IMR-90 (cell line): ENCODE measurements at regions not wholly inside any gene's neighbourhood (a gene's known extent, or its start where the extent isn't known, plus 50 kb on each side); places are given as distances from the start of the nearest gene placed in this dataset.

Experiments
- ATAC-seq: fragments of 200-7000 bp; cut with Tn5 transposase; 2 replicates; pipeline ENCODE4 v1.9.1; 2020; ENCODE audit warnings: low read depth, mild to moderate bottlenecking, moderate library complexity
- BruUV-seq: library from RNA; stranded (reverse); fragments of 400-500 nt; replicated peaks from 2 replicates; lab custom pipeline; 2021; lab: Mats Ljungman, UMichigan
- CTCF ChIA-PET: fragments of 300-600 bp; formaldehyde crosslinking; extraction: SDS; loops from one replicate; lab custom pipeline; 2021; ENCODE audit warnings: antibody characterized with exemption; lab: Yijun Ruan, JAX
- POLR2A ChIA-PET: fragments of 300-600 bp; sonication (Branson Sonifier 250); formaldehyde crosslinking; loops from one replicate; lab custom pipeline; 2022; ENCODE audit warnings: antibody characterized with exemption; ENCODE audit not compliant: unreplicated experiment; lab: Charles Lee
- DNase-seq: peaks from one replicate; pipeline ENCODE4 v3.0.0; 2013
- H2AFZ ChIP-seq: replicated peaks from 2 replicates; pipeline ENCODE3; 2013; ENCODE audit warnings: low read length, mild to moderate bottlenecking; ENCODE audit not compliant: poor library complexity
- H2AK5ac ChIP-seq: 2 replicates; pipeline ENCODE4 v1.6.1; 2013; ENCODE audit warnings: low read depth, low read length, inconsistent platforms
- H2AK9ac ChIP-seq: replicated peaks from 2 replicates; pipeline ENCODE3; 2013; ENCODE audit warnings: mild to moderate bottlenecking, low read depth, low read length, moderate library complexity; ENCODE audit not compliant: poor library complexity
- H2BK120ac ChIP-seq: 2 replicates; pipeline ENCODE4 v1.6.1; 2013; ENCODE audit warnings: low read depth, low read length, inconsistent platforms
- H2BK15ac ChIP-seq: 3 replicates; pipeline ENCODE4 v1.6.1; 2013; ENCODE audit warnings: low read depth, low read length, inconsistent platforms
- H2BK20ac ChIP-seq: 2 replicates; pipeline ENCODE4 v1.6.1; 2013; ENCODE audit warnings: low read depth, mild to moderate bottlenecking, inconsistent platforms, low read length, moderate library complexity
- H2BK5ac ChIP-seq: 2 replicates; pipeline ENCODE4 v1.6.1; 2013; ENCODE audit warnings: mild to moderate bottlenecking, low read depth, low read length, inconsistent platforms; ENCODE audit not compliant: poor library complexity, severe bottlenecking
- H3K14ac ChIP-seq: replicated peaks from 2 replicates; pipeline ENCODE4 v1.6.1; 2013; ENCODE audit warnings: low read depth, low read length, inconsistent platforms
- H3K18ac ChIP-seq: 2 replicates; pipeline ENCODE4 v1.6.1; 2013; ENCODE audit warnings: low read depth, low read length, control low read depth
- H3K23ac ChIP-seq: 2 replicates; pipeline ENCODE4 v1.6.1; 2013; ENCODE audit warnings: low read depth, low read length, inconsistent platforms
- H3K27ac ChIP-seq: 2 replicates; pipeline ENCODE4 v1.5.1; 2013; ENCODE audit warnings: mild to moderate bottlenecking, control low read depth, low read length; ENCODE audit not compliant: insufficient read depth
- H3K27me3 ChIP-seq: 2 replicates; pipeline ENCODE4 v1.6.1; 2013; ENCODE audit warnings: low read length; ENCODE audit not compliant: control insufficient read depth, insufficient read depth
- H3K36me3 ChIP-seq: 2 replicates; pipeline ENCODE4 v1.6.1; 2013; ENCODE audit warnings: low read length, mixed read lengths; ENCODE audit not compliant: control insufficient read depth, insufficient read depth
- H3K4ac ChIP-seq: 2 replicates; pipeline ENCODE4 v1.6.1; 2013; ENCODE audit warnings: low read depth, low read length, inconsistent platforms
- H3K4me1 ChIP-seq: 2 replicates; pipeline ENCODE4 v1.6.1; 2013; ENCODE audit warnings: low read length, mixed read lengths; ENCODE audit not compliant: control insufficient read depth, insufficient read depth
- H3K4me2 ChIP-seq: 2 replicates; pipeline ENCODE4 v1.6.1; 2013; ENCODE audit warnings: low read depth, mild to moderate bottlenecking, control low read depth, low read length, moderate library complexity
- H3K4me3 ChIP-seq: 2 replicates; pipeline ENCODE4 v1.5.1; 2013; ENCODE audit warnings: low read depth, mild to moderate bottlenecking, control low read depth, low read length, moderate library complexity; ENCODE audit not compliant: insufficient read depth
- H3K56ac ChIP-seq: 2 replicates; pipeline ENCODE4 v1.6.1; 2013; ENCODE audit warnings: low read length, inconsistent platforms; ENCODE audit not compliant: insufficient read depth; ENCODE audit errors: extremely low read depth
- H3K79me1 ChIP-seq, 2 experiments: 2 replicates each; pipeline ENCODE4 v1.6.1; 2013; ENCODE audit warnings: low read length in 2 of 2, inconsistent platforms in 1 of 2, low read depth in 1 of 2
- H3K9ac ChIP-seq: 2 replicates; pipeline ENCODE4 v1.6.1; 2013; ENCODE audit warnings: low read depth, low read length, control low read depth
- H3K9me1 ChIP-seq: 2 replicates; pipeline ENCODE4 v1.6.1; 2013; ENCODE audit warnings: low read length, inconsistent platforms; ENCODE audit not compliant: insufficient read depth
- H3K9me3 ChIP-seq: 2 replicates; pipeline ENCODE4 v1.6.1; 2013; ENCODE audit warnings: low read length; ENCODE audit not compliant: control insufficient read depth, insufficient read depth
- H4K20me1 ChIP-seq: 2 replicates; pipeline ENCODE4 v1.6.1; 2013; ENCODE audit warnings: low read length, inconsistent platforms; ENCODE audit not compliant: insufficient read depth
- H4K5ac ChIP-seq: 2 replicates; pipeline ENCODE4 v1.6.1; 2013; ENCODE audit warnings: mild to moderate bottlenecking, low read depth, low read length, control low read depth
- H4K8ac ChIP-seq, 2 experiments: 2 replicates each; pipeline ENCODE4 v1.6.1; 2013; ENCODE audit warnings: low read depth in 2 of 2, low read length in 2 of 2, control low read depth in 1 of 2, inconsistent platforms in 1 of 2
- H4K91ac ChIP-seq: 2 replicates; pipeline ENCODE4 v1.6.1; 2013; ENCODE audit warnings: low read depth, low read length, inconsistent platforms; ENCODE audit not compliant: insufficient read depth
- MXI1 ChIP-seq: IDR thresholded peaks from 2 replicates; pipeline ENCODE4 v1.6.1; 2012; ENCODE audit warnings: low read depth, mild to moderate bottlenecking, low read length, moderate library complexity, borderline replicate concordance
- RCOR1 ChIP-seq: IDR thresholded peaks from 2 replicates; pipeline ENCODE4 v1.6.1; 2012; ENCODE audit warnings: mild to moderate bottlenecking, low read length, improper control_type of control experiment; ENCODE audit not compliant: insufficient replicate concordance
- dilution Hi-C: fragments of 300-500 bp; cut with HindIII; formaldehyde crosslinking; loops from one replicate; pipeline ENCODE4 v1.14.3; 2018; ENCODE audit warnings: low sequenced_read_pairs; ENCODE audit not compliant: unreplicated experiment
- in situ Hi-C: fragments of 300-500 bp; cut with MboI; formaldehyde crosslinking; loops from 3 replicates; pipeline ENCODE4 v1.14.3; 2019; ENCODE audit warnings: low sequenced_read_pairs, inconsistent platforms, mixed read lengths
- intact Hi-C: fragments of 100-400 bp; cut with micrococcal nuclease; formaldehyde crosslinking; loops from 2 replicates; pipeline ENCODE4 v1.10.0; 2022

- BruUV-seq = no TSS peak
- Histone ChIP-seq H2AK9ac (no peak overlapping the region), H3K14ac (no peak overlapping the region), H3K4me3 (no peak overlapping the region), H2BK15ac (no peak overlapping the region), H3K4ac (no peak overlapping the region), H4K20me1 (no peaks in the 10 kb centered on the region), H3K9me1 (no peaks in the 10 kb centered on the region), H3K9me3 (peaks cover 22% of the 10 kb centered on the region), H3K4me2 (no peak overlapping the region), H4K5ac (no peak overlapping the region), H4K91ac (no peak overlapping the region), H2BK20ac (no peak overlapping the region), H3K18ac (no peak overlapping the region), H3K27ac (no peak overlapping the region), H2BK120ac (no peak overlapping the region), H3K79me1 (no peaks in the 10 kb centered on the region), H3K27me3 (no peaks in the 10 kb centered on the region), H3K9ac (no peak overlapping the region), H3K56ac (no peak overlapping the region), H2AK5ac (no peak overlapping the region), H2BK5ac (no peak overlapping the region), H3K36me3 (no peaks in the 10 kb centered on the region), H3K4me1 (no peaks in the 10 kb centered on the region), H2AFZ (no peak overlapping the region), H4K8ac (no peak overlapping the region), H3K23ac (no peak overlapping the region)
- no peak for DNase-seq
- intact Hi-C loops (no loop called here), dilution Hi-C loops (no loop called here), in situ Hi-C loops (no loop called here)
- no peak for ATAC-seq
- TF ChIP-seq RCOR1 = no peak
- TF ChIP-seq MXI1 = no peak
- ChIA-PET CTCF (no interaction called here), POLR2A (no interaction called here)
Observed at GRCh38 chr22:34214372-34214771, 294.1 kb upstream of the LARGE1 start.
